ENCODE measurements at regions not wholly inside any gene's neighbourhood (a gene's known extent, or its start where the extent isn't known, plus 50 kb on each side); places are given as distances from the start of the nearest gene placed in this dataset.

DNA sequence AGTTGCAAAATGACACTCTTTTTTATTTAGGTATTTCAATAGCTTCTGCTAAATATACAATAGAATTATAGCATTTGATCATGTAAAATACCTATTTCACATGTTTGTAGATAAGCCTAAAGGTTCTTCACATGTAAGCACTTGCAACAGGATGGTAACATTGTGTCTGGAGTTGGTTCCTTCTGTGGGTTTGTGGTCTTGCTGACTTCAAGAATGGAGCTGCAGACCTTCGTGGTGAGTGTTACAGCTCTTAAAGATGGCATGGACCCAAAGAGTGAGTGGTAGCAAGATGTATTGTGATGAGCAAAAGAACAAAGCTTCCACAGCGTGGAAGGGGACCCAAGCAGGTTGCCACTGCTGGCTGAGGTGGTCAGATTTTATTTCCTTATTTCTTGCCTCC, 246.4 kb upstream of the PDGFD start:
- ATAC-seq (no peak), DNase-seq (no peak)
- intact Hi-C loops (cut with micrococcal nuclease): loop anchor here (2.0 kb wide), 1 partner anchor 22 kb away; no protein-coding TSS in a partner anchor

DNA sequence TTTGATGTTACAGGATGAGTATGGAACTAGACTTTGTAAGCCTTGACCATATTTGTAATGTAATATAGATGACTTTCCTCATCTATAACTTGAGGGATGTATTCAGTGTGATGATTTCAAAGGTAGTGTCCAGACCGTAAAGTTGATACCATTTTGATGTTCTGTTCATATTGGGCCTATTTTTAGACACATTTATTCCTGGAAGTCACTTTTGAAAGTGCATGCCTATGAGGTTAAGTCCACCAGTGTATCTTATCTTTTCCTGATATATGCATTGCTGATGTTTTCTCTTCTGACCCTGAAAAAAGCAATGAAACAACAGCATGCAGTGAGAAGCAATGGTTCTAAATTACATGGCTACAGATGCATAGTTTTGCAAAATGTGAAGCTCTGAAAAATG, 244.7 kb upstream of the PDGFD start:
- DNase-seq (no peak), ATAC-seq (peak; percentile 22)
- intact Hi-C loops (cut with micrococcal nuclease): no loop called here

DNA sequence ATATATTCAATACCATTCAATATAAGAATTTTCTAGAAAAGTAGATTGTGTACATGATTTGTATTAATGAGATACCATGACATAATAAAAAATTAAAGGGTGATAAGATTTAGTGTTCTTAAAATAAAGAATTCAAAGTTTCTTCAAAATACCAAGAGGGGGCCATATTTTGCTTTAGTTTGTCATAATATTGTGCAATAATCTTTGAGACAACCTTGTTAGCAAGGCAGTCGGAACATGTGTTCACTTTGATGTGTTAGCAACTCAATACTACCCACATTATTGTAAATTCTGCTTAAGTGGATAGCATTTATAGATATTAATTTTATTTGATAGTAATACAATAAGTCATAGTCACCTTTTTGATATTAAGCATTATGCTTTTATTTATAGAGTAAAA, 241.3 kb upstream of the PDGFD start:
- intact Hi-C loops (cut with micrococcal nuclease): no loop called here
- DNase-seq (no peak), ATAC-seq (no peak)

- DNase-seq (no peak), ATAC-seq (peak; percentile 61)
- intact Hi-C loops (cut with micrococcal nuclease): no loop called here
Observed at GRCh38 chr11:104404231-104405175, 240.6 kb upstream of the PDGFD start.

DNA sequence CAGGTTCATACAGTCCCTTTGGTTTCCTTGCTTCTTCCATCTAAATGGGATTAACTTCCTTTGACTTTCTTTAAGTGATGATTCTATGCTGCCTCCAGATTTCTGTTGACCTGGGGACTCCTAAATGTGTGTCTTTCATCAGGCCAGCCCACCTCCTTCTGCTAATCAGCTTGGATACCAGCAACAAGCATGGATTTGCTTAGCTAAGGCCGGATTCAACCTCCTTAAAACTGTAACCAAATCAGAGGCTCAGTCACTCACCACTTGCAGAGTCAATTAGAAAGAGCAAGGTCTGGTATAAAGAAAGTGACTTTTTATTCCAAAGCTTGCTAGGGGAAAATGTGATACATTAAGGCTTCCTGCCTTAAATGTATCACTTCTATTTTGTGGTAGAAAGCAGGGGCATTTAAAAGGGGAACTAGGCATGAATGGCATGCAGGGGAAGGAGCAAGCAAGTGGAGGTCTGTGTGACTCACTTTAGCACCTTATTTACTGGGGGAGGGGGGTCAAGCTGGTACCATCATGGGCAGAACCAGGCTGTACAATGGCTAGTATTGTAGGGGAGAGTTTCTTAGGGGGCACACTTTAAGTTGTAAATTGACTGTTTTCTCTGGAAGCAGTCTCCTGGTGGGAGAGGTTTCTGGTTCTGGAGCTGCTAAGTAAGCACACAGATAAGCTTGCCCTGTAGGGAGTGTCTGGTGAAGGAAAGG, 239.0 kb upstream of the PDGFD start:
- intact Hi-C loops (cut with micrococcal nuclease): no loop called here
- no peak for DNase-seq
- no peak for ATAC-seq

DNA sequence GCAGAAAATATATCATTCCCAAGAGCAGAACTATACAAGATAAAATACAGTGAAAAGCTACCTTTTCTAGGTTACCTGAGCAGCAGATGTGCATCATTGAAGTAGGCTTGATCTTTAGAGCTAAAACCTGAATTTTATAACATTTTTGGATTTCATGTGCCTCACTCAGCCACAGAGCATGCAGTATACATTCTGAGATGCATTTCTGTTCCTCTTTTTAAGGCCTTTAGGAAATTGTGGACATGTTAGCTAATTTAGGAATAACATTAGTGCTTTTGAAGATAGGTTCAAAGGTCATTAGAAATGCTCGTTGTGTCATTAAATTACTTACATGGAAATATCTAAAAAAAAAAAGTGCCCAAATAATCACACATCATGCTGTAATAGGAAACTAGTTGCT, 230.6 kb upstream of the PDGFD start:
- no peak for DNase-seq
- intact Hi-C loops (cut with micrococcal nuclease): no loop called here
- no peak for ATAC-seq

DNA sequence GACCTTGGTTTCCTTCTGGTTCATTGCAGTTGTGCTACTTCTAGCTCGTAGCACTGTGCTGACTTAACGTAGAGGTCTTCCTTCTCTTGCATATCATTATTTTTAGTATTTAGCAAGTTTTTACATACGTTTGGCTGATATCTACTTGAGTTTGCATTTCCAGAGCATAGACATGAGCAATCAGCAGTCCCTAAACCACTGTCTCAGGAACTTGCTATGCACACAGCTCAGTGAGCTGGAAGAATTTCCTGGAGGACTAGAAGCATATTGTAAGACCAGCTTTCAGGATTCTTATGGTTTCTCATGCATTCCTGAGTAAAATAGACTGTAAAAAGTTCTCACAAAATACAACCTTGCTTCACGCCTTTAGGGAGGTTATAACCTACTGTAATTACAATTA, 226.7 kb upstream of the PDGFD start:
- intact Hi-C loops (cut with micrococcal nuclease): no loop called here
- ATAC-seq: no peak
- no peak for DNase-seq

DNA sequence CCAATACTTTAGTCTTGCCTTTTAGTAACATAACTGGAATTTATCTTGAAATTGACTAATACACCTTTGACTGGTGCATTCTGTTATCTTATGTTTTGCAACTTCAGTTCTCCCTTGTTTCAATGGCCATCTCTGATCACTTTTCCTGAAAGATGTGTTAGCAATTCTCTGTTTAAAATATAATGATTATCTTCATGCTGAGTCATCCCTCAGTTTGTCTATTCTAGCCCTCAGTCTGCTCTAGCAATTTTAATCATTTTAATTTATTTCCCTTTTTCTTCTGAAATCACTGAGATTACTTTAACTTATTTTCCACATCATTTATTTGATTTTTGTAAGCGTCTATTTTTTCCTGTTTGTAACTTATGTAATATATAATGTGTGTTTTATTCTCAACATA, 221.9 kb upstream of the PDGFD start:
- DNase-seq (no peak), ATAC-seq (no peak)
- intact Hi-C loops (cut with micrococcal nuclease): no loop called here

DNA sequence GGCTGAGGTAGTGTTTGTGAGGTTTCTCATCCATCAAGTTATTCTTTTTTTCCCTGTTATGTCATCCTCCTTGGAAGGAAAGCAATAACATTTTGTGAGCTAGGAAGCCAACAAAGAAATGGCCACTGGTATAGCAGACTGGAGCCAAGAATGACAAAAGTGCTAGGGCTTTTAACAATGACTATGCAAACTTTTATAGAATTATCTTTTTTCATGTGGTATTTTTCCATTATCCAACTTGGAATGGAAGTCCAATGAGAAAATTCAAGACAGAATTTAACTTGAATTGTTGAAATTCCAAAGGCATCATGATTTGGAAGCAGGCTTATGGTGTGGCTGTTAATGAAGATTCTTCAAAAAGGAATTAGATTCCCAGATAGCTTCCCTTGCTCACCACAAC, 216.4 kb upstream of the PDGFD start:
- ATAC-seq (no peak), DNase-seq (no peak)
- intact Hi-C loops (cut with micrococcal nuclease): no loop called here

DNA sequence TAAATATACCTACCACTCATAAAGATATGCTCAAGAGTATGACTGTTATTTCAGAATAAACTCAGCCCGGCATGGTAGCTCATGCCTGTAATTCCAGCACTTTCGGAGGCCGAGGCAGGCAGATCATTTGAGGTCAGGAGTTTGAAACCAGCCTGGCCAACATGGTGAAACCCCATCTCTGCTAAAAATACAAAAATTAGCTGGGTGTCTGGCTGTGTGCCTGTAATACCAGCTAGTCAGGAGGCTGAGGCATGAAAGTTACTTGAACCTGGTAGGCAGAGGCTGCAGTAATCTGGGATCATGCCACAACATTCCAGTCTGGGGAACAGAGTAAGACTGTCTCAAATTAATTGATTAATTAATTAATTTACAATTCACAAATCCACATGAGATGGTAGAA, 208.2 kb upstream of the PDGFD start:
- DNase-seq (no peak), ATAC-seq (no peak)
- intact Hi-C loops (cut with micrococcal nuclease): no loop called here

DNA sequence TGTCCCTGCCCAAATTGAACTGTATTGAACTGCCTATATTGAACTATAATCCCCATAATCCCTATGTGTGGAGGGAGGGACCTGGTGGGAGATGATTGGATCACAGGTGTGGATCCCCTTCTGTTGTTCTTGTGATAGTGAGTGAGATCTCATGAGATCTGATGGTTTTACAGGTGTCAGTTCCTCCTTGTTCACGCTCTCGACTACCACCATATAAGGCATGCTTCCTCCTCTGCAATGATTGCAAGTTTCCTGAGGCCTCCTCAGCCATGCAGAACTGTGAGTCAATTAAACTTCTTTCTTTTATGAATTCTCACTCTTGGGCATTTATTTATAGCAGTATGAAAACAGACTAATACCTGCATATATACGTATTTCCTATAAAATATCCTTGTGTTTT, 206.5 kb upstream of the PDGFD start:
- intact Hi-C loops (cut with micrococcal nuclease): no loop called here
- ATAC-seq (no peak), DNase-seq (no peak)

GRCh38 chr11:104369761-104370160, 205.8 kb upstream of the PDGFD start:
- intact Hi-C loops (cut with micrococcal nuclease): no loop called here

DNA sequence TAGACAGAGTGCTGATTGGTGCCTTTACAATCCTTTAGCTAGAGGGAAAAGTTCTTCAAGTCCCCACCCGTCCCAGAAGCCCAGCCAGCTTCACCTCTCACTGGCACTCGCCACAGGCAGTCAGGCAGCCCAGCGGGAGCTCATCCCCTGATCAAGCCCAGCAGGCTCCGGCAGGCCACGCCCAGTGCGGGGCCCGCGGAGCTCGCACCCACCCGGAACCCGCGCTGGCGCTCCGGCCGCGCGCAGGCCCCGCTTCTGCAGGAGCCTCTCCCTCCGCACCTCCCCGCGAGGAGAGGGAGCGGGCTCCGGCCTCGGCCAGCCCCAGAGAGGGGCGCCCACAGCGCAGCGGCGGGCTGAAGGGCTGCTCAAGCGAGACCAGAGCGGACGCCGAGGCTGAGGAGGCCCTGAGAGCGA, 202.4 kb upstream of the PDGFD start:
- DNase-seq (no peak), ATAC-seq (no peak)
- intact Hi-C loops (cut with micrococcal nuclease): no loop called here

More at GRCh38 chr11:104369761-104370160, 205.8 kb upstream of the PDGFD start:
- ATAC-seq (no peak), DNase-seq (no peak)

GRCh38 chr11:104365676-104366075, 201.7 kb upstream of the PDGFD start:
- ATAC-seq (no peak), DNase-seq (no peak)
- intact Hi-C loops (cut with micrococcal nuclease): no loop called here

DNA sequence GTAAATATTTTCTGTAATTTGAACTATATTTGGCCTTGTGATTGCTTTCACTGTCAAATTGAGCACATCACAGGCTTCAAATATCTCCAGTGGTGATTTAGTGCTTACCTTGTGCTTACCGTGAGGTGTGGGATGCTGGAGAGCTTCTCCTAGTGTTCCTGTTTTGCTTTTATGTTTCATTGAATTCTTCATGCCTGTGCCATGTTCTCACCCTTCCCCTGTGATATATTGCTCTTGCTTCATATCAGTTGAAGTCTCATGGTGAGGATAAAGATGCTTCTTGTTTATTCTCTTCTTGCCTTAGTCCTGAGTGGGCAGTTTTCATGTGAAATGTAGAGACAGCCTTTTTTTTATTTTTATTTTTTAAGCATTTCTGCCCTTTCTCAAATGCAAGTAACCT, 198.0 kb upstream of the PDGFD start:
- intact Hi-C loops (cut with micrococcal nuclease): no loop called here
- ATAC-seq: no peak
- no peak for DNase-seq

- no peak for DNase-seq
- ATAC-seq: no peak
- intact Hi-C loops (cut with micrococcal nuclease): no loop called here
Observed at GRCh38 chr11:104352036-104352435, 188.1 kb upstream of the PDGFD start.

DNA sequence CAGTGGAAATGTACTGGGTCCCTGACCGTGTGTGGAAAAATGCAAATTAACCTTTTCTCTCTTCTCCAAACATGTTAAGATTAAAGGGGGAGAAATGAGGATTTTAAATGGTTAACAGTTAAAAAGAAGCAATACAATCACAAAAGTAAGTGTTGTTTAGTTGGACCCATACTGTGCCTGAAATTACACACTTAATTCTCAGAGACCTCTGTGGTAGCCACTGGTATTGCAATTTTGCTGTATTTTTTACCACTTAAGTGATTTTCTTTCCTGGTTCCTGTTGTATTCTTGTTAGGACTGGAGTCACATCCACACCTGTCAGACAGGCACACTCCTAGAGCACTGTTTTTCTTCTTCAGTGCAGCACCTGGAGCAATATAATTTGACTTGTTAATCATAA, 179.6 kb upstream of the PDGFD start:
- intact Hi-C loops (cut with micrococcal nuclease): no loop called here
- no peak for DNase-seq
- ATAC-seq: no peak

DNA sequence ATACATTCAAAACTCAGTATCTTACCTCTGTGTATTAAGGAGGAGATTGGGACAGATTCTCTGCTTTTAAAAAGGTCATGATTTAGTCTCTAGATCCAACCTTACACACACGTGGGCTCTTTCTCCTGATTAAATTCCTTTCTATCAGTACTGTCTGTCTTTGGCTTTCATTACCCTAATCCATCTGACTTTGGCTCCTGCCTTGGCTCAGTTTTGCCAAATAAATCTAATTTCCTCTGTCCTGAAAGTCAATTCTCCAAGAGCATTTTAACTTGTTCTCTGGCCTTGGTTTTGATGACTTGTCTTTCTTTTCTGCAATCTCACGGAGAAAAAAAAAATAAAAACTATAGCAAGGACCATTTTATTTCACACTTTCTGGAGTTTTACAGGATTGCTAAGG, 176.6 kb upstream of the PDGFD start:
- intact Hi-C loops (cut with micrococcal nuclease): no loop called here
- DNase-seq: no peak
- no peak for ATAC-seq

DNA sequence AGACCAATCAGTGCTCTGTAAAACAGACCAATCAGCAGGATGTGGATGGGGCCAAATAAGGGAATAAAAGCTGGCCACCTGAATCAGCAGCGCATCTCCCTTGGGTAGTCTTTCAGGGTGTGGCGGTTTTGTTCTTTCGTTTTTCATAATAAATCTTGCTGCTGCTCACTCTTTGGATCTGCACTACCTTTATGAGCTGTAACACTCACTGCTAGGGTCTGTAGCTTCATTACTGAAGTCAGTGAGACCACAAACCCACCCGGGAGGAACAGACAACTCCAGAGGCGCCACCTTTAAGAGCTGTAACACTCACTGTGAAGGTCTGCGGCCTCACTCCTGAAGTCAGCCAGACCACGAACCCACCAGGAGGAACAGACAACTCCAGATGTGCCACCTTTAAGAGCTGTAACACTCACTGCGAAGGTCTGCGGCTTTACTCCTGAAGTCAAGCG, 175.5 kb upstream of the PDGFD start:
- intact Hi-C loops (cut with micrococcal nuclease): no loop called here
- DNase-seq (no peak), ATAC-seq (no peak)

GRCh38 chr11:104338186-104338585, 174.2 kb upstream of the PDGFD start:
- no peak for ATAC-seq
- no peak for DNase-seq
- intact Hi-C loops (cut with micrococcal nuclease): no loop called here

DNA sequence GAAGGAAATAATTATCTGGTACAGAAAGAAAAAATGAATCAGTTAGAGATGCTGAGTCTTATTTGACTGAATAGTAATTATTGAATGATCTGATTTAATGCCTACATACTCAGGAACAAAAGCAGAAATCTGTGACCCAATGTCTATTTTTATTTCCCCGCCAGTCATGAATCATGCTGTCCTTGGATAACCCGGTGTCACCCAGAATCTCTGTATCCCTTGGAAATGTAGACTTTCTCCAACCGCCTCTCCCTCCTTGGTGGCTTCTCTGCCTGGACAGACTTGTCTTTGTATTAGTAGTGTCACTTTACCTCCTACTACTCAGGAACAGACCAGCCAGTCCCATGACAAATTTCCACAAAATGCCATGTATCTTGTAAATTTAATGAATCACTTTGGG, 173.3 kb upstream of the PDGFD start:
- peak; percentile 65 for ATAC-seq
- intact Hi-C loops (cut with micrococcal nuclease): no loop called here
- DNase-seq: no peak

All from left ventricle myocardium superior (tissue), 1 donor.